HCT116 (cell line): ENCODE measurements at regions not wholly inside any gene's neighbourhood (a gene's known extent, or its start where the extent isn't known, plus 50 kb on each side); places are given as distances from the start of the nearest gene placed in this dataset.

ENCODE experiments used
- ATAC-seq: fragments of 200-7000 bp; cut with Tn5 transposase; 2 replicates; pipeline ENCODE4 v1.9.1; 2020; ENCODE audit warnings: mild to moderate bottlenecking, moderate library complexity
- BruUV-seq: library from RNA; stranded (reverse); fragments of 400-500 nt; replicated peaks from 2 replicates; lab custom pipeline; 2021; lab: Mats Ljungman, UMichigan
- CTCF ChIA-PET: fragments of 300-600 bp; sonication (Branson Sonifier 250); formaldehyde crosslinking; loops from one replicate; lab custom pipeline; 2021; ENCODE audit warnings: antibody characterized with exemption; lab: Charles Lee
- POLR2A ChIA-PET: fragments of 300-600, 350-600 bp; sonication (Branson Sonifier 250); formaldehyde crosslinking; loops from one replicate; lab custom pipeline; 2021; ENCODE audit warnings: antibody characterized with exemption; lab: Charles Lee
- RAD21 ChIA-PET, 2 experiments: fragments of 300-600 bp; sonication (Branson Sonifier 250); formaldehyde crosslinking; loops; one replicate each; lab custom pipeline; 2023; ENCODE audit warnings: low total read pairs in 2 of 2; ENCODE audit not compliant: uncharacterized antibody in 2 of 2, unreplicated experiment in 2 of 2, low non-redundant PET in 1 of 2; lab: Charles Lee
- DNase-seq: peaks from one replicate; pipeline ENCODE4 v3.0.0-alpha.2; 2010; ENCODE audit warnings: low read depth, low spot score
- H2AFZ ChIP-seq: fragments of 200-600 bp; shearing (Covaris generic), sonication (generic); 2 replicates; pipeline ENCODE4 v1.6.1; 2017; ENCODE audit warnings: low read depth, mixed run types, mixed read lengths, antibody characterized with exemption, low read length; ENCODE audit not compliant: poor library complexity, severe bottlenecking
- H3K27ac ChIP-seq: 2 replicates; pipeline ENCODE4 v1.5.1; 2012; ENCODE audit warnings: low read depth, low read length
- H3K27me3 ChIP-seq: fragments of 200-600 bp; sonication (generic); 2 replicates; pipeline ENCODE4 v1.6.1; 2016; ENCODE audit warnings: mixed run types, low read length, mixed read lengths; ENCODE audit not compliant: insufficient read depth
- H3K36me3 ChIP-seq, 2 experiments: fragments of 200-500 bp in 1 of 2; fragments of 200-600 bp in 1 of 2; sonication (Bioruptor generic) in 1 of 2; sonication (generic) in 1 of 2; 2 replicates each; pipeline versions ENCODE4 v1.5.1 to v1.6.1; 2014 to 2016; ENCODE audit warnings: low read length in 2 of 2, inconsistent platforms in 1 of 2, mixed read lengths in 1 of 2, mixed run types in 1 of 2; ENCODE audit not compliant: insufficient read depth in 2 of 2, control insufficient read depth in 1 of 2
- H3K4me1 ChIP-seq, 2 experiments: fragments of 200-600 bp in 1 of 2; sonication (generic) in 1 of 2; 2 replicates each; pipeline versions ENCODE4 v1.5.1 to v1.6.1; 2012 to 2017; ENCODE audit warnings: low read length in 2 of 2, inconsistent platforms in 1 of 2, mild to moderate bottlenecking in 1 of 2, mixed read lengths in 1 of 2, mixed run types in 1 of 2, moderate library complexity in 1 of 2; ENCODE audit not compliant: insufficient read depth in 2 of 2, control insufficient read depth in 1 of 2
- H3K4me2 ChIP-seq: fragments of 200-600 bp; sonication (generic); 2 replicates; pipeline ENCODE4 v1.6.1; 2017; ENCODE audit warnings: mixed run types, low read length, mixed read lengths
- H3K4me3 ChIP-seq, 2 experiments: fragments of 200-600 bp in 1 of 2; sonication (generic) in 1 of 2; replicated peaks in 1 of 2; 2 replicates each; pipeline ENCODE4 v1.5.1; 2011 to 2016; ENCODE audit warnings: low read length in 2 of 2, control low read depth in 1 of 2, low read depth in 1 of 2, mild to moderate bottlenecking in 1 of 2, mixed read lengths in 1 of 2, mixed run types in 1 of 2
- H3K79me2 ChIP-seq: fragments of 200-600 bp; sonication (generic); 2 replicates; pipeline ENCODE4 v1.6.1; 2017; ENCODE audit warnings: mild to moderate bottlenecking, mixed run types, low read length, moderate library complexity, mixed read lengths; ENCODE audit not compliant: insufficient read depth
- H3K9ac ChIP-seq: fragments of 200-600 bp; sonication (generic); 2 replicates; pipeline ENCODE4 v1.6.1; 2016; ENCODE audit warnings: low read length, mixed read lengths
- H3K9me2 ChIP-seq: fragments of 200-600 bp; sonication (generic), shearing (Covaris generic); 2 replicates; pipeline ENCODE4 v1.6.1; 2017; ENCODE audit warnings: mixed run types, mild to moderate bottlenecking, moderate library complexity; ENCODE audit not compliant: insufficient read depth
- H3K9me3 ChIP-seq, 2 experiments: fragments of 200-500 bp in 1 of 2; fragments of 200-600 bp in 1 of 2; sonication (Bioruptor generic) in 1 of 2; sonication (generic) in 1 of 2; 2 replicates each; pipeline ENCODE4 v1.6.1; 2014 to 2017; ENCODE audit warnings: low read length in 2 of 2, mixed read lengths in 2 of 2, inconsistent platforms in 1 of 2, low read depth in 1 of 2, mild to moderate bottlenecking in 1 of 2, mixed run types in 1 of 2, moderate library complexity in 1 of 2; ENCODE audit not compliant: control insufficient read depth in 1 of 2, insufficient read depth in 1 of 2
- H4K20me1 ChIP-seq: fragments of 200-600 bp; sonication (generic), shearing (Covaris generic); 2 replicates; pipeline ENCODE4 v1.6.1; 2017; ENCODE audit warnings: mixed run types, mild to moderate bottlenecking, moderate library complexity; ENCODE audit not compliant: insufficient read depth
- CBX3 ChIP-seq: IDR thresholded peaks from 2 replicates; pipeline ENCODE4 v1.6.1; 2012; ENCODE audit warnings: low read depth
- CEBPB ChIP-seq: IDR thresholded peaks from 2 replicates; pipeline ENCODE4 v1.6.1; 2012; ENCODE audit warnings: low read depth
- CTCF ChIP-seq, 3 experiments: fragments of 200-600 bp in 1 of 3; sonication (generic) in 1 of 3; IDR thresholded peaks in 2 of 3; conservative IDR thresholded peaks in 1 of 3; 2 replicates each; pipeline ENCODE4 v1.5.1; 2012 to 2017; ENCODE audit warnings: low read depth in 2 of 3, low read length in 2 of 3, antibody characterized with exemption in 1 of 3, borderline replicate concordance in 1 of 3, control low read depth in 1 of 3, mild to moderate bottlenecking in 1 of 3, mixed read lengths in 1 of 3, mixed run types in 1 of 3, moderate library complexity in 1 of 3; ENCODE audit not compliant: insufficient read depth in 1 of 3
- ELF1 ChIP-seq: IDR thresholded peaks from 2 replicates; pipeline ENCODE4 v1.6.1; 2012; ENCODE audit warnings: low read depth, borderline replicate concordance
- EZH2 ChIP-seq: fragments of 200-600 bp; sonication (generic); IDR thresholded peaks from 2 replicates; pipeline ENCODE4 v1.6.1; 2017; ENCODE audit warnings: antibody characterized with exemption, mixed run types
- FOSL1 ChIP-seq: IDR thresholded peaks from 2 replicates; pipeline ENCODE4 v1.6.1; 2012; ENCODE audit warnings: low read depth
- POLR2AphosphoS5 ChIP-seq: IDR thresholded peaks from 2 replicates; pipeline ENCODE4 v1.6.1; 2011; ENCODE audit warnings: mild to moderate bottlenecking, low read depth, low read length, moderate library complexity
- RAD21 ChIP-seq: IDR thresholded peaks from 2 replicates; pipeline ENCODE4 v1.6.1; 2012; ENCODE audit warnings: low read depth, mild to moderate bottlenecking
- REST ChIP-seq: IDR thresholded peaks from 2 replicates; pipeline ENCODE4 v1.6.1; 2012; ENCODE audit warnings: low read depth
- SIN3A ChIP-seq: IDR thresholded peaks from 2 replicates; pipeline ENCODE4 v1.6.1; 2012; ENCODE audit warnings: low read depth
- SRF ChIP-seq: IDR thresholded peaks from 2 replicates; pipeline ENCODE4 v1.6.1; 2012; ENCODE audit warnings: low read depth
- TCF7L2 ChIP-seq: IDR thresholded peaks from 2 replicates; pipeline ENCODE4 v1.7.0; 2011; ENCODE audit warnings: borderline replicate concordance, inconsistent platforms; ENCODE audit not compliant: insufficient read depth, insufficient read length; ENCODE audit errors: extremely low read depth
- ZBTB33 ChIP-seq: IDR thresholded peaks from 2 replicates; pipeline ENCODE4 v1.6.1; 2011; ENCODE audit warnings: mild to moderate bottlenecking, low read length, moderate library complexity; ENCODE audit not compliant: insufficient replicate concordance; ENCODE audit errors: extremely low read depth
- ZNF274 ChIP-seq: fragments of 200-500 bp; sonication (Bioruptor generic); IDR thresholded peaks from 2 replicates; pipeline ENCODE4 v1.6.1; 2014; ENCODE audit warnings: mild to moderate bottlenecking, low read depth, low read length, inconsistent platforms
- intact Hi-C: fragments of 100-400 bp; cut with micrococcal nuclease; formaldehyde crosslinking; loops from 2 replicates; pipeline ENCODE4 v1.10.0; 2022

- Histone ChIP-seq H4K20me1 (no peaks in the 10 kb centered on the region), H3K36me3 (no peaks in the 10 kb centered on the region), H2AFZ (no peak overlapping the region), H3K4me2 (no peak overlapping the region), H3K4me1 (no peaks in the 10 kb centered on the region), H3K27me3 (no peaks in the 10 kb centered on the region), H3K9me3 (no peaks in the 10 kb centered on the region), H3K27ac (no peak overlapping the region), H3K9ac (no peak overlapping the region), H3K79me2 (no peaks in the 10 kb centered on the region), H3K9me2 (no peaks in the 10 kb centered on the region), H3K4me3 (no peak overlapping the region)
- ATAC-seq: no peak
- TF ChIP-seq TCF7L2 (no peak), ZBTB33 (no peak), REST (no peak), CEBPB (no peak), SRF (no peak), ZNF274 (no peak), EZH2 (no peak), POLR2AphosphoS5 (no peak), CTCF (IDR thresholded peaks at IDR 0.05 in 2 of 3, conservative IDR thresholded peaks at IDR 0.05 in 1 of 3; ENCODE audit: borderline replicate concordance in 1 of 3, insufficient read depth in 1 of 3, low read depth in 2 of 3, low read length in 2 of 3) (no peak), RAD21 (no peak), ELF1 (no peak), SIN3A (no peak), FOSL1 (no peak), CBX3 (no peak)
- no TSS peak for BruUV-seq
- ChIA-PET CTCF (interaction anchor here (1.8 kb wide), 1 partner anchor 34 kb away, joined by 4 read pairs; no protein-coding TSS in a partner anchor), POLR2A (no interaction called here), RAD21 (no interaction called here)
- intact Hi-C loops: no loop called here
- DNase-seq: no peak
These were observed 410.6 kb downstream of the SPRY1 start for GRCh38 chr4:123807187-123807586.
